KOPT-K1 (cell line): ENCODE measurements at regions not wholly inside any gene's neighbourhood (a gene's known extent, or its start where the extent isn't known, plus 50 kb on each side); places are given as distances from the start of the nearest gene placed in this dataset.
"Not testable (repeated sequence)": the region's sequence is repeated elsewhere in the genome, so short reads cannot be mapped to it uniquely, and the experiment has no call there.

Experiments
- H3K27ac ChIP-seq: fragments of 200-600 bp; sonication (generic); 2 replicates; pipeline ENCODE4 v1.5.1; 2016; ENCODE audit warnings: antibody characterized with exemption, mild to moderate bottlenecking, low read depth, low read length; ENCODE audit not compliant: poor library complexity, severe bottlenecking
- H3K36me3 ChIP-seq: fragments of 200-600 bp; sonication (generic); 2 replicates; pipeline ENCODE4 v1.5.1; 2017; ENCODE audit warnings: antibody characterized with exemption, mild to moderate bottlenecking, low read length, moderate library complexity; ENCODE audit not compliant: insufficient read depth
- H3K9me3 ChIP-seq: fragments of 200-600 bp; sonication (generic); 2 replicates; pipeline ENCODE4 v1.5.1; 2017; ENCODE audit warnings: antibody characterized with exemption, low read length, mild to moderate bottlenecking; ENCODE audit not compliant: insufficient read depth, poor library complexity, severe bottlenecking

- Histone ChIP-seq H3K36me3 (no peaks in the 10 kb centered on the region), H3K9me3 (peaks cover 12% of the 10 kb centered on the region), H3K27ac (no peak overlapping the region)
These were observed 123.7 kb downstream of the BRD1 start for GRCh38 chr22:49703990-49704344.

GRCh38 chr22:49703505-49703904, 124.2 kb downstream of the BRD1 start:
- Histone ChIP-seq H3K9me3 (peaks cover 12% of the 10 kb centered on the region), H3K27ac (no peak overlapping the region), H3K36me3 (no peaks in the 10 kb centered on the region)

- H3K36me3 ChIP-seq: no peaks in the 10 kb centered on the region
- no peak overlapping the region for H3K27ac ChIP-seq
- H3K9me3 ChIP-seq: peaks cover 21% of the 10 kb centered on the region
These were observed 125.6 kb downstream of the BRD1 start for GRCh38 chr22:49702068-49702397.

- H3K27ac ChIP-seq: no peak overlapping the region
- H3K9me3 ChIP-seq: peaks cover 26% of the 10 kb centered on the region
- H3K36me3 ChIP-seq: no peaks in the 10 kb centered on the region
These were observed 126.1 kb downstream of the BRD1 start for GRCh38 chr22:49701380-49702067.

GRCh38 chr22:49699928-49700498, 127.7 kb downstream of the BRD1 start:
- Histone ChIP-seq H3K27ac (no peak overlapping the region), H3K9me3 (peaks cover 27% of the 10 kb centered on the region), H3K36me3 (no peaks in the 10 kb centered on the region)

GRCh38 chr22:49699476-49699875, 128.2 kb downstream of the BRD1 start:
- no peaks in the 10 kb centered on the region for H3K36me3 ChIP-seq
- H3K9me3 ChIP-seq: peaks cover 27% of the 10 kb centered on the region
- H3K27ac ChIP-seq: no peak overlapping the region

GRCh38 chr22:49698616-49699015, 129.1 kb downstream of the BRD1 start:
- H3K36me3 ChIP-seq, H3K27ac ChIP-seq: not testable (repeated sequence)
- H3K9me3 ChIP-seq: peaks cover 27% of the 10 kb centered on the region

GRCh38 chr22:49697047-49697446, 130.6 kb downstream of the BRD1 start:
- no peak overlapping the region for H3K27ac ChIP-seq
- H3K36me3 ChIP-seq: no peaks in the 10 kb centered on the region
- peaks cover 21% of the 10 kb centered on the region for H3K9me3 ChIP-seq

GRCh38 chr22:49694462-49695260, 133.0 kb downstream of the BRD1 start:
- Histone ChIP-seq H3K9me3 (peaks cover 14% of the 10 kb centered on the region), H3K36me3 (no peaks in the 10 kb centered on the region), H3K27ac (no peak overlapping the region)

- Histone ChIP-seq H3K9me3 (peaks cover 14% of the 10 kb centered on the region), H3K36me3 (no peaks in the 10 kb centered on the region), H3K27ac (no peak overlapping the region)
These were observed 133.8 kb downstream of the BRD1 start for GRCh38 chr22:49693848-49694247.

- Histone ChIP-seq H3K9me3 (peaks cover 14% of the 10 kb centered on the region), H3K36me3 (no peaks in the 10 kb centered on the region), H3K27ac (no peak overlapping the region)
These were observed 134.3 kb downstream of the BRD1 start for GRCh38 chr22:49693416-49693815.

GRCh38 chr22:49692499-49693225, 135.0 kb downstream of the BRD1 start:
- H3K36me3 ChIP-seq: no peaks in the 10 kb centered on the region
- H3K9me3 ChIP-seq: peaks cover 12% of the 10 kb centered on the region
- no peak overlapping the region for H3K27ac ChIP-seq

GRCh38 chr22:49691256-49691655, 136.4 kb downstream of the BRD1 start:
- Histone ChIP-seq H3K36me3 (no peaks in the 10 kb centered on the region), H3K9me3 (no peaks in the 10 kb centered on the region), H3K27ac (no peak overlapping the region)

- no peaks in the 10 kb centered on the region for H3K9me3 ChIP-seq
- H3K27ac ChIP-seq: no peak overlapping the region
- no peaks in the 10 kb centered on the region for H3K36me3 ChIP-seq
These were observed 137.2 kb downstream of the BRD1 start for GRCh38 chr22:49690454-49690853.

GRCh38 chr22:49689858-49690257, 137.8 kb downstream of the BRD1 start:
- Histone ChIP-seq H3K27ac (no peak overlapping the region), H3K9me3 (no peaks in the 10 kb centered on the region), H3K36me3 (no peaks in the 10 kb centered on the region)
